Heart left ventricle (tissue), 16 donors: ENCODE measurements at regions not wholly inside any gene's neighbourhood (a gene's known extent, or its start where the extent isn't known, plus 50 kb on each side); places are given as distances from the start of the nearest gene placed in this dataset.

Source experiments
- ATAC-seq, 4 donors: fragments of 200-7000 bp; cut with Tn5 transposase; one replicate each; pipeline ENCODE4 v1.9.1; 2020 to 2022; ENCODE audit warnings: moderate library complexity in 4 of 4, mild to moderate bottlenecking in 3 of 4, moderate number of reproducible peaks in 1 of 4
- DNase-seq, 5 donors: peaks; one replicate each; pipeline ENCODE4 v3.0.0-alpha.2; 2020
- H3K27ac ChIP-seq, 12 donors: fragments of 200-600 bp; sonication (generic) in 4 of 12; one replicate each; pipeline versions ENCODE4 v1.5.0 to v1.8.0; 2016 to 2022; ENCODE audit warnings: mild to moderate bottlenecking in 2 of 12
- H3K27me3 ChIP-seq, 9 donors: fragments of 200-600 bp; sonication (generic) in 2 of 9; one replicate each; pipeline versions ENCODE4 v1.5.1 to v1.8.0; 2016 to 2022; ENCODE audit warnings: mild to moderate bottlenecking in 3 of 9
- H3K36me3 ChIP-seq, 9 donors: fragments of 200-600 bp; sonication (generic) in 2 of 9; one replicate each; pipeline versions ENCODE4 v1.5.0 to v1.8.0; 2018 to 2022; ENCODE audit warnings: mild to moderate bottlenecking in 2 of 9
- H3K4me1 ChIP-seq, 12 donors: fragments of 200-600 bp; sonication (generic) in 4 of 12; one replicate each; pipeline versions ENCODE4 v1.5.0 to v1.8.0; 2016 to 2022; ENCODE audit warnings: mild to moderate bottlenecking in 3 of 12
- H3K4me3 ChIP-seq, 12 donors: fragments of 200-600 bp; sonication (generic) in 4 of 12; one replicate each; pipeline versions ENCODE4 v1.5.0 to v1.8.0; 2017 to 2022; ENCODE audit warnings: mild to moderate bottlenecking in 9 of 12, moderate library complexity in 4 of 12
- H3K9me3 ChIP-seq, 12 donors: fragments of 200-600 bp; sonication (generic) in 4 of 12; one replicate each; pipeline versions ENCODE4 v1.5.0 to v1.8.0; 2016 to 2022; ENCODE audit warnings: mild to moderate bottlenecking in 1 of 12
- CTCF ChIP-seq, 12 donors: fragments of 200-600 bp; sonication (generic) in 4 of 12; IDR thresholded peaks; one replicate each; pipeline versions ENCODE4 v1.5.0 to v1.8.0; 2018 to 2022; ENCODE audit warnings: antibody characterized with exemption in 12 of 12, mild to moderate bottlenecking in 5 of 12
- POLR2A ChIP-seq, 2 donors: fragments of 450-650 bp; IDR thresholded peaks; one replicate each; pipeline ENCODE4 v1.6.1; 2017; ENCODE audit warnings: antibody characterized with exemption in 2 of 2, mild to moderate bottlenecking in 2 of 2, moderate library complexity in 2 of 2
- WGBS, 4 donors: extraction: QIAGEN DNeasy Blood & Tissue Kit in 2 of 4; methylation state at CpG; one replicate each; pipeline versions ENCODE4 v1.1.5 to v1.1.7; 2013 to 2018; 5-methylcytosine and 5-hydroxymethylcytosine counted together
- intact Hi-C, 10 donors: fragments of 100-400 bp; cut with DNase I; formaldehyde crosslinking; loops; one replicate each; pipeline versions ENCODE4 v1.11.1 to v1.14.2; 2022
- donor health status: ischemic (EF 13 %, LVEDD 7.1; RV severe dilation, severe dysfunction).
- donor health status: healthy with polysubstance abuse.
- donor health status: DM: no; HTN: yes; CAD: no.
- donor health status: DM: no; HTN: no; CAD: no.
- donor health status: ischemic (EF 25% LVEDD 6.9; RV normal size, moderate dysfunction).
- donor health status: ischemic (EF 25% LVEDD 5.7; RV mildly dilated, moderate dysfunction).
- donor health status: healthy.
- donor health status: DM: yes; HTN: yes; CAD: no.
- donor health status: ischemic (EF 35%, LVEDD 5.7; RV mildly dilated, moderate dysfunction).
- donor health status: nonischemic (EF 11% LVEDD 7.7; RV severe dilation, severe dysfunction).
- donor health status: DM: yes; HTN: yes; CAD: no.
- donor health status: PGD.
- donor health status: ischemic (EF 29% LVEDD 5.4; RV normal size, mild dysfunction).
- donor health status: nonischemic (EF 23%, LVEDD 6.1; RV moderate dilation, normal function).

- Histone ChIP-seq H3K9me3 (peaks cover 0 to 11% (median 1%) of the 10 kb centered on the region in 12 donors), H3K4me1 (no peaks in the 10 kb centered on the region), H3K4me3 (no peak overlapping the region), H3K27me3 (peaks cover 0 to 42% (median 0%) of the 10 kb centered on the region in 9 donors), H3K27ac (no peak overlapping the region), H3K36me3 (no peaks in the 10 kb centered on the region)
- no peak for ATAC-seq
- TF ChIP-seq CTCF (IDR thresholded peaks at IDR 0.05) (no peak), POLR2A (IDR thresholded peaks at IDR 0.05) (no peak)
- intact Hi-C loops = no loop called here
- DNase-seq = no peak
- WGBS, 4 donors = 40 to 58% (median 50%) methylated on average over 12 of the region's 12 CpGs
These were observed 220.9 kb downstream of the IRX2 start for GRCh38 chr5:2530609-2531008.

- no peak for DNase-seq
- Histone ChIP-seq H3K27ac (no peak overlapping the region), H3K4me1 (no peaks in the 10 kb centered on the region), H3K4me3 (no peak overlapping the region), H3K36me3 (no peaks in the 10 kb centered on the region), H3K27me3 (peaks cover 0 to 47% (median 0%) of the 10 kb centered on the region in 9 donors), H3K9me3 (peaks cover 0 to 10% (median 1%) of the 10 kb centered on the region in 12 donors)
- no peak for ATAC-seq
- TF ChIP-seq CTCF (IDR thresholded peaks at IDR 0.05) (no peak), POLR2A (IDR thresholded peaks at IDR 0.05) (no peak)
- 63 to 73% (median 69%) methylated on average over 12 to 13 of the region's 13 CpGs for WGBS, 4 donors
- intact Hi-C loops = no loop called here
These were observed 221.9 kb downstream of the IRX2 start for GRCh38 chr5:2529371-2530092.

GRCh38 chr5:2525351-2525750 lies 226.1 kb downstream of the IRX2 start:
- H3K27ac ChIP-seq = no peak overlapping the region
- intact Hi-C loops = no loop called here
- no peaks in the 10 kb centered on the region for H3K36me3 ChIP-seq
- peaks cover 0 to 38% (median 0%) of the 10 kb centered on the region in 9 donors for H3K27me3 ChIP-seq
- H3K4me3 ChIP-seq = no peak overlapping the region
- DNase-seq (no peak), ATAC-seq (no peak)
- no peaks in the 10 kb centered on the region for H3K4me1 ChIP-seq
- H3K9me3 ChIP-seq = no peaks in the 10 kb centered on the region
- WGBS, 4 donors = 37 to 57% (median 41%) methylated on average over 4 of the region's 4 CpGs
- TF ChIP-seq CTCF (IDR thresholded peaks at IDR 0.05) = no peak
- TF ChIP-seq POLR2A (IDR thresholded peaks at IDR 0.05) = no peak

GRCh38 chr5:2524620-2525019 lies 226.9 kb downstream of the IRX2 start:
- WGBS, 4 donors = 84 to 89% (median 87%) methylated on average over 10 to 13 of the region's 13 CpGs
- TF ChIP-seq CTCF (IDR thresholded peaks at IDR 0.05) (no peak), POLR2A (IDR thresholded peaks at IDR 0.05) (no peak)

More at GRCh38 chr5:2524620-2525019, 226.9 kb downstream of the IRX2 start:
- ATAC-seq (no peak), DNase-seq (no peak)
- H3K4me1 ChIP-seq = no peaks in the 10 kb centered on the region
- H3K4me3 ChIP-seq = no peak overlapping the region
- intact Hi-C loops = no loop called here
- H3K27ac ChIP-seq = no peak overlapping the region
- H3K27me3 ChIP-seq = peaks cover 0 to 38% (median 0%) of the 10 kb centered on the region in 9 donors
- H3K36me3 ChIP-seq = no peaks in the 10 kb centered on the region
- H3K9me3 ChIP-seq = no peaks in the 10 kb centered on the region
